H9 (cell line): ENCODE measurements at regions not wholly inside any gene's neighbourhood (a gene's known extent, or its start where the extent isn't known, plus 50 kb on each side); places are given as distances from the start of the nearest gene placed in this dataset.

Source experiments
- DNase-seq: peaks from one replicate; pipeline ENCODE4 v3.0.0-alpha.2; 2017
- H2AFZ ChIP-seq: one replicate; pipeline ENCODE4 v1.6.1; 2013; ENCODE audit warnings: mild to moderate bottlenecking, low read length, control low read depth, moderate library complexity
- H2AK5ac ChIP-seq: 2 replicates; pipeline ENCODE4 v1.6.1; 2013; ENCODE audit warnings: low read length, control low read depth, mixed read lengths; ENCODE audit not compliant: insufficient read length
- H2BK120ac ChIP-seq: one replicate; pipeline ENCODE4 v1.6.1; 2013; ENCODE audit warnings: low read depth, mild to moderate bottlenecking, low read length, control low read depth, inconsistent platforms; ENCODE audit not compliant: poor library complexity, severe bottlenecking
- H2BK12ac ChIP-seq: 2 replicates; pipeline ENCODE4 v1.6.1; 2013; ENCODE audit warnings: low read length, control low read depth, mixed read lengths, low read depth; ENCODE audit not compliant: insufficient read length
- H2BK15ac ChIP-seq: 2 replicates; pipeline ENCODE4 v1.6.1; 2013; ENCODE audit warnings: low read depth, low read length, control low read depth
- H2BK20ac ChIP-seq: one replicate; pipeline ENCODE4 v1.6.1; 2013; ENCODE audit warnings: low read depth, mild to moderate bottlenecking, low read length, control low read depth, inconsistent platforms; ENCODE audit not compliant: poor library complexity, severe bottlenecking
- H2BK5ac ChIP-seq: 2 replicates; pipeline ENCODE4 v1.6.1; 2013; ENCODE audit warnings: low read length, control low read depth, mixed read lengths; ENCODE audit not compliant: insufficient read length
- H3K14ac ChIP-seq: 2 replicates; pipeline ENCODE4 v1.6.1; 2013; ENCODE audit warnings: low read length, control low read depth; ENCODE audit not compliant: insufficient read depth
- H3K18ac ChIP-seq: 2 replicates; pipeline ENCODE4 v1.6.1; 2013; ENCODE audit warnings: low read depth, mild to moderate bottlenecking, mixed read lengths, low read length, control low read depth; ENCODE audit not compliant: insufficient read length
- H3K23ac ChIP-seq: 2 replicates; pipeline ENCODE4 v1.6.1; 2013; ENCODE audit warnings: low read length, control low read depth, mixed read lengths, low read depth; ENCODE audit not compliant: insufficient read length
- H3K23me2 ChIP-seq: 2 replicates; pipeline ENCODE4 v1.6.1; 2013; ENCODE audit warnings: low read depth, mild to moderate bottlenecking, mixed read lengths, low read length, control low read depth; ENCODE audit not compliant: insufficient read length, poor library complexity, severe bottlenecking
- H3K27ac ChIP-seq: 2 replicates; pipeline ENCODE4 v1.5.1; 2013; ENCODE audit warnings: low read length, control low read depth, mixed read lengths, low read depth; ENCODE audit not compliant: insufficient read length
- H3K27me3 ChIP-seq: 2 replicates; pipeline ENCODE4 v1.6.1; 2013; ENCODE audit warnings: low read length, control low read depth, inconsistent platforms; ENCODE audit not compliant: insufficient read depth
- H3K4ac ChIP-seq: 2 replicates; pipeline ENCODE4 v1.6.1; 2013; ENCODE audit warnings: low read depth, mild to moderate bottlenecking, control low read depth, inconsistent platforms, low read length, moderate library complexity
- H3K4me1 ChIP-seq: 2 replicates; pipeline ENCODE4 v1.6.1; 2013; ENCODE audit warnings: low read length, control low read depth, inconsistent platforms; ENCODE audit not compliant: insufficient read depth
- H3K4me2 ChIP-seq: 2 replicates; pipeline ENCODE4 v1.6.1; 2013; ENCODE audit warnings: low read length, control low read depth, mixed read lengths; ENCODE audit not compliant: insufficient read length, insufficient read depth
- H3K56ac ChIP-seq: 2 replicates; pipeline ENCODE4 v1.6.1; 2013; ENCODE audit warnings: low read depth, mild to moderate bottlenecking, mixed read lengths, low read length, control low read depth; ENCODE audit not compliant: insufficient read length
- H3K79me1 ChIP-seq: 2 replicates; pipeline ENCODE4 v1.6.1; 2013; ENCODE audit warnings: low read depth, mild to moderate bottlenecking, moderate library complexity, low read length, control low read depth, inconsistent platforms; ENCODE audit not compliant: insufficient read depth, poor library complexity, severe bottlenecking
- H3K79me2 ChIP-seq: 2 replicates; pipeline ENCODE4 v1.6.1; 2013; ENCODE audit warnings: low read length, control low read depth, inconsistent platforms; ENCODE audit not compliant: insufficient read depth
- H3K9ac ChIP-seq: 2 replicates; pipeline ENCODE4 v1.6.1; 2013; ENCODE audit warnings: low read length, control low read depth, mixed read lengths; ENCODE audit not compliant: insufficient read length; ENCODE audit errors: extremely low read depth
- H3K9me3 ChIP-seq: one replicate; pipeline ENCODE4 v1.6.1; 2013; ENCODE audit warnings: low read depth, low read length, inconsistent platforms; ENCODE audit not compliant: control insufficient read depth
- H3T11ph ChIP-seq: one replicate; pipeline ENCODE4 v1.6.1; 2013; ENCODE audit warnings: mild to moderate bottlenecking, low read length, control low read depth, inconsistent platforms
- H4K20me1 ChIP-seq: one replicate; pipeline ENCODE4 v1.6.1; 2013; ENCODE audit not compliant: control insufficient read depth, insufficient read length, insufficient read depth
- H4K5ac ChIP-seq: 2 replicates; pipeline ENCODE4 v1.6.1; 2013; ENCODE audit warnings: low read depth, mild to moderate bottlenecking, mixed read lengths, low read length, control low read depth; ENCODE audit not compliant: insufficient read length
- H4K8ac ChIP-seq: replicated peaks from 2 replicates; pipeline ENCODE4 v1.6.1; 2013; ENCODE audit warnings: low read length, control low read depth, mixed read lengths, low read depth; ENCODE audit not compliant: insufficient read length
- H4K91ac ChIP-seq: 2 replicates; pipeline ENCODE4 v1.6.1; 2013; ENCODE audit warnings: low read depth, mild to moderate bottlenecking, moderate library complexity, mixed read lengths, low read length, control low read depth; ENCODE audit not compliant: insufficient read length
- H3K27ac Mint-ChIP-seq, 3 experiments: 2 replicates in 2 of 3; 3 replicates in 1 of 3; pipeline ENCODE4 v1.8.0; 2020 to 2021; ENCODE audit warnings: mixed read lengths in 3 of 3, mild to moderate bottlenecking in 1 of 3, moderate library complexity in 1 of 3
- H3K27me3 Mint-ChIP-seq: 2 replicates; pipeline ENCODE4 v1.8.0; 2021; ENCODE audit warnings: low read depth, mild to moderate bottlenecking, moderate library complexity, mixed read lengths
- H3K36me3 Mint-ChIP-seq, 3 experiments: 2 replicates in 2 of 3; 3 replicates in 1 of 3; pipeline ENCODE4 v1.8.0; 2020 to 2021; ENCODE audit warnings: low read depth in 3 of 3, mixed read lengths in 3 of 3; ENCODE audit not compliant: insufficient read depth in 1 of 3
- H3K4me1 Mint-ChIP-seq, 2 experiments: 2 replicates each; pipeline ENCODE4 v1.8.0; 2020; ENCODE audit warnings: mixed read lengths in 2 of 2
- H3K4me3 Mint-ChIP-seq, 2 experiments: 2 replicates in 1 of 2; 3 replicates in 1 of 2; pipeline ENCODE4 v1.8.0; 2020 to 2021; ENCODE audit warnings: mild to moderate bottlenecking in 2 of 2, mixed read lengths in 2 of 2, moderate library complexity in 1 of 2
- H3K9me3 Mint-ChIP-seq, 2 experiments: 2 replicates in 1 of 2; 3 replicates in 1 of 2; pipeline ENCODE4 v1.8.0; 2020; ENCODE audit warnings: mild to moderate bottlenecking in 2 of 2, mixed read lengths in 2 of 2, moderate library complexity in 1 of 2
- CTCF ChIP-seq: fragments of 200-600 bp; sonication (generic); conservative IDR thresholded peaks from 3 replicates; pipeline ENCODE4 v1.8.0; 2021; ENCODE audit warnings: antibody characterized with exemption, mild to moderate bottlenecking
- WGBS: extraction: QIAGEN DNeasy Blood & Tissue Kit; methylation state at CpG from one replicate; pipeline ENCODE4 v1.1.7; 2013; ENCODE audit warnings: missing lambda C conversion rate, low lambda C conversion rate, mixed read lengths; ENCODE audit not compliant: insufficient read length; ENCODE audit errors: extremely low coverage; 5-methylcytosine and 5-hydroxymethylcytosine counted together

- TF ChIP-seq CTCF, result no peak
- no peak overlapping the region for H2BK120ac ChIP-seq
- H3K9me3 ChIP-seq, result no peaks in the 10 kb centered on the region
- H3K79me2 ChIP-seq, result no peaks in the 10 kb centered on the region
- no peaks in the 10 kb centered on the region for H3K27me3 ChIP-seq
- peaks cover 0 to 9% (median 5%) of the 10 kb centered on the region in 3 experiments; a peak in 2 of 7 replicates for H3K36me3 Mint-ChIP-seq
- no peak overlapping the region for H3K23ac ChIP-seq
- H2AK5ac ChIP-seq, result no peak overlapping the region
- no peak overlapping the region for H4K5ac ChIP-seq
- H3K4me2 ChIP-seq, result no peak overlapping the region
- no peaks in the 10 kb centered on the region for H3K79me1 ChIP-seq
- H3K4me1 Mint-ChIP-seq, result peaks cover 7 to 18% of the 10 kb centered on the region in 2 experiments
- no peak overlapping the region for H4K8ac ChIP-seq
- no peak overlapping the region for H2BK15ac ChIP-seq
- no peak overlapping the region for H3K27ac Mint-ChIP-seq
- no peak overlapping the region for H4K91ac ChIP-seq
- no peaks in the 10 kb centered on the region for H3K23me2 ChIP-seq
- WGBS, result no CpG with 5 or more reads among the region's 2 CpGs
- H2BK20ac ChIP-seq, result no peak overlapping the region
- no peak overlapping the region for H3K4me3 Mint-ChIP-seq
- no peaks in the 10 kb centered on the region for H3K27me3 Mint-ChIP-seq
- no peak overlapping the region for H2BK5ac ChIP-seq
- DNase-seq, result no peak
- no peak overlapping the region for H3K4ac ChIP-seq
- no peak overlapping the region for H3K18ac ChIP-seq
- H3T11ph ChIP-seq, result no peak overlapping the region
- H3K4me1 ChIP-seq, result no peaks in the 10 kb centered on the region; the same call in 1 of the 2 replicates
- H2BK12ac ChIP-seq, result no peak overlapping the region
- H3K9me3 Mint-ChIP-seq, result peaks cover 4 to 10% of the 10 kb centered on the region in 2 experiments; a peak in 4 of 5 replicates
- no peak overlapping the region for H3K9ac ChIP-seq
- no peak overlapping the region for H3K56ac ChIP-seq
- no peaks in the 10 kb centered on the region for H4K20me1 ChIP-seq
- no peak overlapping the region for H2AFZ ChIP-seq
- H3K14ac ChIP-seq, result no peak overlapping the region
- H3K27ac ChIP-seq, result no peak overlapping the region
Observed at GRCh38 chr6:104170401-104170800, 689.3 kb downstream of the HACE1 start.
